ENCODE measurements at regions not wholly inside any gene's neighbourhood (a gene's known extent, or its start where the extent isn't known, plus 50 kb on each side); places are given as distances from the start of the nearest gene placed in this dataset.
"Not testable (repeated sequence)": the region's sequence is repeated elsewhere in the genome, so short reads cannot be mapped to it uniquely, and the experiment has no call there.

- RAD21 ChIA-PET (ENCODE audit: unreplicated experiment); SMC1A ChIA-PET (ENCODE audit: uncharacterized antibody, unreplicated experiment); H3K27me3 ChIP-seq (replicated peaks in 1 of 2; ENCODE audit: control insufficient read depth in 2 of 2, insufficient read depth in 2 of 2, low read length in 1 of 2); in situ Hi-C loops (cut with MboI); H3K36me3 ChIP-seq (ENCODE audit: control insufficient read depth in 2 of 2, insufficient read depth in 2 of 2, low read length in 1 of 2); H3K4me2 ChIP-seq (ENCODE audit: control insufficient read depth, insufficient read depth); H4K20me1 ChIP-seq (ENCODE audit: control insufficient read depth, insufficient read depth); CTCF ChIA-PET; H3K27ac ChIP-seq (ENCODE audit: control insufficient read depth, insufficient read depth); H3K79me2 ChIP-seq (ENCODE audit: control insufficient read depth, insufficient read depth, low read length); H3K4me3 ChIP-seq; H3K9ac ChIP-seq (ENCODE audit: control insufficient read depth, insufficient read depth, low read length); FAIRE-seq; ATAC-seq; POLR2A ChIA-PET; H3K9me3 ChIP-seq (replicated peaks; ENCODE audit: control insufficient read depth, insufficient read depth, low read length); BruUV-seq (replicated peaks); intact Hi-C loops (cut with micrococcal nuclease; ENCODE audit: unreplicated experiment); H2AFZ ChIP-seq (ENCODE audit: control insufficient read depth, low read depth, low read length); H3K4me1 ChIP-seq (ENCODE audit: control insufficient read depth, insufficient read depth, low read length); DNase-seq (ENCODE audit: low read depth, low spot score): not testable (repeated sequence)
- WGBS (ENCODE audit: insufficient coverage, insufficient replicate concordance, low lambda C conversion rate, missing lambda C conversion rate) = 34% methylated on average over 11 of the region's 16 CpGs
- TF ChIP-seq BCL3 (IDR thresholded peaks at IDR 0.05; ENCODE audit: borderline replicate concordance, insufficient read depth, low read depth, low read length, poor library complexity, severe bottlenecking) = peak; percentile 78
Observed at GRCh38 chr2:239592629-239593290, 191.9 kb upstream of the HDAC4 start.

- H3K4me3 ChIP-seq = no peak overlapping the region
- H3K4me2 ChIP-seq (ENCODE audit: control insufficient read depth, insufficient read depth) = no peak overlapping the region
- POLR2A ChIA-PET = no interaction called here
- DNase-seq (ENCODE audit: low read depth, low spot score) (no peak), FAIRE-seq (no peak), ATAC-seq (no peak)
- in situ Hi-C loops (cut with MboI) = no loop called here
- no TSS peak for BruUV-seq (replicated peaks)
- RAD21 ChIA-PET (ENCODE audit: unreplicated experiment) = no interaction called here
- peaks cover 5% of the 10 kb centered on the region; the same call in 1 of the 3 replicates for H3K9me3 ChIP-seq (replicated peaks; ENCODE audit: control insufficient read depth, insufficient read depth, low read length)
- H3K27me3 ChIP-seq (replicated peaks in 1 of 2; ENCODE audit: control insufficient read depth in 2 of 2, insufficient read depth in 2 of 2, low read length in 1 of 2) = no peaks in the 10 kb centered on the region; a peak in 1 of 4 replicates
- CTCF ChIA-PET = no interaction called here
- no peaks in the 10 kb centered on the region for H3K79me2 ChIP-seq (ENCODE audit: control insufficient read depth, insufficient read depth, low read length)
- H4K20me1 ChIP-seq (ENCODE audit: control insufficient read depth, insufficient read depth) = no peaks in the 10 kb centered on the region
- H3K4me1 ChIP-seq (ENCODE audit: control insufficient read depth, insufficient read depth, low read length) = no peaks in the 10 kb centered on the region
- intact Hi-C loops (cut with micrococcal nuclease; ENCODE audit: unreplicated experiment) = no loop called here
- WGBS (ENCODE audit: insufficient coverage, insufficient replicate concordance, low lambda C conversion rate, missing lambda C conversion rate) = 55% methylated on average over 21 of the region's 21 CpGs
- SMC1A ChIA-PET (ENCODE audit: uncharacterized antibody, unreplicated experiment) = no interaction called here
- no peak overlapping the region for H3K27ac ChIP-seq (ENCODE audit: control insufficient read depth, insufficient read depth)
- no peaks in the 10 kb centered on the region for H3K36me3 ChIP-seq (ENCODE audit: control insufficient read depth in 2 of 2, insufficient read depth in 2 of 2, low read length in 1 of 2)
- no peak overlapping the region for H3K9ac ChIP-seq (ENCODE audit: control insufficient read depth, insufficient read depth, low read length)
- H2AFZ ChIP-seq (ENCODE audit: control insufficient read depth, low read depth, low read length) = no peak overlapping the region
- no peak for TF ChIP-seq MLLT1 (IDR thresholded peaks at IDR 0.05)
- no peak for TF ChIP-seq RBBP5 (conservative IDR thresholded peaks at IDR 0.05)
- TF ChIP-seq ZBTB40 (IDR thresholded peaks at IDR 0.05; ENCODE audit: borderline replicate concordance) = no peak
- no peak for TF ChIP-seq ZZZ3 (IDR thresholded peaks at IDR 0.05; ENCODE audit: control insufficient read depth, insufficient read length, low read depth)
- no peak for TF ChIP-seq SIX5 (IDR thresholded peaks at IDR 0.05; ENCODE audit: low read depth, low read length, severe bottlenecking)
- no peak for TF ChIP-seq NFYA (IDR thresholded peaks at IDR 0.05; ENCODE audit: borderline replicate concordance, low read depth, low read length)
Observed at GRCh38 chr2:239590995-239591915, 190.4 kb upstream of the HDAC4 start.

Data from GM12878 (cell line).